Prostate gland (tissue), 2 donors: ENCODE measurements at regions not wholly inside any gene's neighbourhood (a gene's known extent, or its start where the extent isn't known, plus 50 kb on each side); places are given as distances from the start of the nearest gene placed in this dataset.

ENCODE experiments used
- DNase-seq: peaks from one replicate; pipeline ENCODE4 v3.0.0-alpha.2; 2019; ENCODE audit warnings: low spot score
- H3K27ac ChIP-seq, 2 donors: fragments of 200-600 bp; sonication (generic); 2 replicates each; pipeline ENCODE4 v1.5.1; 2017 to 2019
- H3K27me3 ChIP-seq: fragments of 200-600 bp; sonication (generic); replicated peaks from 2 replicates; pipeline ENCODE4 v1.5.1; 2019; ENCODE audit not compliant: insufficient read depth
- H3K36me3 ChIP-seq, 2 donors: fragments of 200-600 bp; sonication (generic); 1 replicate in 1 of 2; 2 replicates in 1 of 2; pipeline versions ENCODE4 v1.5.1 to v1.8.1; 2017 to 2019
- H3K4me1 ChIP-seq: fragments of 200-600 bp; sonication (generic); replicated peaks from 2 replicates; pipeline ENCODE4 v1.5.1; 2019
- H3K4me3 ChIP-seq, 2 donors: fragments of 200-600 bp; sonication (generic); 2 replicates each; pipeline ENCODE4 v1.5.1; 2017 to 2019
- H3K9me3 ChIP-seq: fragments of 200-600 bp; sonication (generic); 2 replicates; pipeline ENCODE4 v1.5.1; 2017
- POLR2A ChIP-seq: fragments of 450-650 bp; IDR thresholded peaks from one replicate; pipeline ENCODE4 v1.6.1; 2016; ENCODE audit warnings: antibody characterized with exemption, mild to moderate bottlenecking
- POLR2AphosphoS5 ChIP-seq: sonication (generic); formaldehyde crosslinking; IDR thresholded peaks from one replicate; pipeline ENCODE4 v1.6.1; 2017; ENCODE audit warnings: antibody characterized with exemption
- WGBS: methylation state at CpG from one replicate; pipeline ENCODE4 v1.1.5; 2018; 5-methylcytosine and 5-hydroxymethylcytosine counted together
- intact Hi-C: fragments of 100-400 bp; cut with DNase I; formaldehyde crosslinking; loops from one replicate; pipeline ENCODE4 v1.14.2; 2022
- TF ChIP-seq, protein P1 (sequence below), 4 experiments: fragments of 200-600 bp in 2 of 4; fragments of 450-650 bp in 2 of 4; sonication (generic) in 2 of 4; IDR thresholded peaks; 1 replicate in 3 of 4; 2 replicates in 1 of 4; pipeline ENCODE4 v1.5.1; 2016 to 2019; ENCODE audit warnings: antibody characterized with exemption in 4 of 4, mild to moderate bottlenecking in 2 of 4, moderate library complexity in 2 of 4

DNA sequence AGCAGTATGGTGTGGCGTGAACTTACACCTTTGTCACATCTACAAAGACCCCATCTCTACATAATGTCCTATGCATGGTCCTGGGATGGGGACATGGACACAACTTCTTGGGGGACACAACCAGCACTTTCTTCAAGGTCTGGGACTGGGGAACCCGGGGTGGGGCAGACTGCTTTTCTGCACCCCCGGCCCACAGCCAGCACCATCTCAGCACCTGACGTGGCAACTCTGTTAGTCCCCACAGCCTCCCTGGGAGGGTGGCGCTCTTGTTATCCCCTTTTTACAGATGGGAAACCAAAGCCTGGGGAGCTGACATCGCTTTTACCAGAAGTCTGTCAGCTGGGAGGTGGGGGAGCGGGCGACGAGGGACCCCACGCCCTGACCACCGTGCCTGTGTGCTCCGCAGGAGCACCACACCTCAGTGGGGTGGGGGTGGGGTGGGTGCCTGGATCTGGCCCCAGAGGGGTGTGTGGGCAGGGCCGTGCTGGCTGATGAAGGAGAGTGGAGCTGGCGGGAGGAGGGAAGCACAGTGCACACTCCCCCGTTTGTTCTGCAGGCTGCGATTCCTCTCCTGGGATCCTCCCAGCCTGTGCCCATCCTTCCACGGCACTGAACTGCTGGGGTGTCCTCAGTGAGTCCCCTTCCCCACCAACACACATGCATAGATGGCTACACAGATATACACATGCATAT is 115.4 kb upstream of the GSE1 start:
- no peak for DNase-seq
- WGBS, result 81% methylated on average over 13 of the region's 17 CpGs
- intact Hi-C loops, result no loop called here

DNA sequence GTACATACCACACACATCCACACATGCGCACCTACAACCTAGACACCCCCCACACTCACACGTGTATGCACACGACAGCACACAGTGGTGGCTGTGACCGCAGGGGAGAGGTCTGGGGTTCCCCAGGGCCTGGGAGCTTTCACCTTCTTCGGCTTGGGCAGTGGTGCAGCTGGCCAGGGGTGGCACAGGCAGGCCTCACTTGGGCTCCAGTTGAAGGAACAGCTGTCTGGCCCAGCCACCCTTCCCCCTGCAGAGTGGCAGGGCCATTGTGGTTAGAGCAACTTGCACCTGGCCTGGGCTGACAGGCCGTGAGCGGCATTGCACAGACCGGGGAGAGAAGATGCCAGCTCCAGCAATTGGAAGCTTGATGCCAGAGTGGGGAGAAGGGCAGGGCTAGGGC is 114.5 kb upstream of the GSE1 start:
- Histone ChIP-seq H3K27ac (no peak overlapping the region), H3K36me3 (no peaks in the 10 kb centered on the region), H3K27me3 (no peaks in the 10 kb centered on the region), H3K9me3 (no peaks in the 10 kb centered on the region), H3K4me3 (no peak overlapping the region), H3K4me1 (no peaks in the 10 kb centered on the region)
- intact Hi-C loops, result no loop called here
- DNase-seq, result no peak
- no peak for TF ChIP-seq POLR2A
- TF ChIP-seq, protein P1, sequence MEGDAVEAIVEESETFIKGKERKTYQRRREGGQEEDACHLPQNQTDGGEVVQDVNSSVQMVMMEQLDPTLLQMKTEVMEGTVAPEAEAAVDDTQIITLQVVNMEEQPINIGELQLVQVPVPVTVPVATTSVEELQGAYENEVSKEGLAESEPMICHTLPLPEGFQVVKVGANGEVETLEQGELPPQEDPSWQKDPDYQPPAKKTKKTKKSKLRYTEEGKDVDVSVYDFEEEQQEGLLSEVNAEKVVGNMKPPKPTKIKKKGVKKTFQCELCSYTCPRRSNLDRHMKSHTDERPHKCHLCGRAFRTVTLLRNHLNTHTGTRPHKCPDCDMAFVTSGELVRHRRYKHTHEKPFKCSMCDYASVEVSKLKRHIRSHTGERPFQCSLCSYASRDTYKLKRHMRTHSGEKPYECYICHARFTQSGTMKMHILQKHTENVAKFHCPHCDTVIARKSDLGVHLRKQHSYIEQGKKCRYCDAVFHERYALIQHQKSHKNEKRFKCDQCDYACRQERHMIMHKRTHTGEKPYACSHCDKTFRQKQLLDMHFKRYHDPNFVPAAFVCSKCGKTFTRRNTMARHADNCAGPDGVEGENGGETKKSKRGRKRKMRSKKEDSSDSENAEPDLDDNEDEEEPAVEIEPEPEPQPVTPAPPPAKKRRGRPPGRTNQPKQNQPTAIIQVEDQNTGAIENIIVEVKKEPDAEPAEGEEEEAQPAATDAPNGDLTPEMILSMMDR (IDR thresholded peaks at IDR 0.05), result no peak
- TF ChIP-seq POLR2AphosphoS5, result no peak
- WGBS, result 72% methylated on average over 4 of the region's 8 CpGs

More for the DNA sequence above, 115.4 kb upstream of the GSE1 start:
- TF ChIP-seq, protein P1 (IDR thresholded peaks at IDR 0.05), result no peak
- TF ChIP-seq POLR2A (no peak), POLR2AphosphoS5 (no peak)
- Histone ChIP-seq H3K27ac (no peak overlapping the region), H3K9me3 (no peaks in the 10 kb centered on the region), H3K27me3 (no peaks in the 10 kb centered on the region), H3K36me3 (no peaks in the 10 kb centered on the region), H3K4me3 (no peak overlapping the region), H3K4me1 (peaks cover under 1% of the 10 kb centered on the region)

DNA sequence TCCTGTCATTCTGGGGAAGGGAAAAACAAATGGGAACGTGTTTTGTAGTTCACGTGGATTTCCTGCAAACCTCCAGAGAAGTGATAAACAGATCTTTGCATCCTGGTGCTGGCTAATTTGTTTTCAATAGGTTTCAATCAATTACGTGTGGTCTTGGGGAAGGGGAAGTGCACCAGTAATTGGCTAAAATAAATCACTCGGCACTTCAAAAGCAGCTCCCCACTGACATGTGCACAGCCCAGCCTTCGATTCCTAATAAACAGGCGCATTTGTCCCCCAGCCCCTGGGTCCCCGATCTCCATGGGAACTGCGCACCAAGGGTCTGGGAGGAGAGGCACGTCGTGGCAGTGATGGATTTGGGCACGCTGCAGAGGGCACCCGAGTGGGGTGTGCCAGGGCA is 112.9 kb upstream of the GSE1 start:
- H3K27ac ChIP-seq, result no peak overlapping the region
- no peaks in the 10 kb centered on the region for H3K4me1 ChIP-seq
- TF ChIP-seq POLR2AphosphoS5, result no peak
- no peak for TF ChIP-seq POLR2A
- TF ChIP-seq, protein P1 (IDR thresholded peaks at IDR 0.05), result no peak
- no peak overlapping the region for H3K4me3 ChIP-seq
- DNase-seq, result no peak
- intact Hi-C loops, result loop anchor here (10.0 kb wide), 1 partner anchor 215 kb away; no protein-coding TSS in a partner anchor
- H3K27me3 ChIP-seq, result no peaks in the 10 kb centered on the region
- H3K36me3 ChIP-seq, result no peaks in the 10 kb centered on the region
- no peaks in the 10 kb centered on the region for H3K9me3 ChIP-seq
- WGBS, result 83% methylated on average over 12 of the region's 12 CpGs

DNA sequence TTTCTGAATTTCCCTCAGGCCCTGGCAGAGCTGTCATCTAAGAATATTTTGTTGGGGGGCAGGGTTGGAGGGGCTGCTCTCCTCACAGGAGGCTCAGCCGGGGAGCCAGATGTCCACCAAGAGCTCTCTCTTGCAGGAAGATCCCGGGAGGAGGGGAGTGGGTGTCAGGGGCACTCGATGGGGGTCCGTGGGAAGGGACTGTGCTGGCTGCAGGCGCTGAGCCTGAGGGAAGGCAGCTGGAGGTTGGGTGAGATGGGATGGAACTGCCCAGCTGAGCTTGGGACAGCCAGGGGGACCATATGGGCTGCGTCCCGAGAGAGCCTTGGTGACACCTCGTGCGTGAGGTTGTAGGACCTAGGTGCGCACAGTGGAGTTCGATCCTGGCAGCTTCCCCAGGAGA is 111.2 kb upstream of the GSE1 start:
- H3K4me1 ChIP-seq, result no peaks in the 10 kb centered on the region
- no peak overlapping the region for H3K27ac ChIP-seq
- intact Hi-C loops, result loop anchor here (10.0 kb wide), 1 partner anchor 213 kb away; no protein-coding TSS in a partner anchor
- TF ChIP-seq POLR2AphosphoS5, result no peak
- no peak for TF ChIP-seq POLR2A
- TF ChIP-seq, protein P1 (IDR thresholded peaks at IDR 0.05), result no peak
- no peaks in the 10 kb centered on the region for H3K27me3 ChIP-seq
- DNase-seq, result no peak
- H3K36me3 ChIP-seq, result no peaks in the 10 kb centered on the region
- H3K9me3 ChIP-seq, result no peaks in the 10 kb centered on the region
- no peak overlapping the region for H3K4me3 ChIP-seq
- WGBS, result 85% methylated on average over 11 of the region's 11 CpGs

DNA sequence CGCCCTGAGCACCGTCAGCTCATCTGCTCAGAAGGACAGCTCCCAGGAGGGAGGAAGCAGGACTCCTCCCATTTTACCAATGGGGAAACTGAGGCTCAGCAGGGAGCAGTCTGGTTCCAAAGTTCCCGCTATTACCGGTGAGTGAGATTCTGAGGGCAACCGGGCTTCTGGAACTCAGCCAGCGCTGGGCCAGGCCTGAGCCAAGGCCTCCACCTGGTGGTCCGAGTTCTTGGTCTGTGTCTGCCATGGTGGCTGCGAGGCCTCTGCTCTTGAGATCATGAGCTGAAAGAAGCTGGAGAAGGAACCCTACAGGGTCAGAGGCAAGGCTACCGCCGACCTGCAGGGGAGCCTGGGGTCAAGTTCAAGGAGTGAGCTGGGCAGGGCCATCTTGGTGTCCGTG is 110.8 kb upstream of the GSE1 start:
- no peaks in the 10 kb centered on the region for H3K36me3 ChIP-seq
- H3K4me1 ChIP-seq, result no peaks in the 10 kb centered on the region
- H3K9me3 ChIP-seq, result no peaks in the 10 kb centered on the region
- no peak for TF ChIP-seq POLR2A
- TF ChIP-seq, protein P1 (IDR thresholded peaks at IDR 0.05), result no peak
- TF ChIP-seq POLR2AphosphoS5, result no peak
- 88% methylated on average over 11 of the region's 11 CpGs for WGBS
- intact Hi-C loops, result loop anchor here (10.0 kb wide), 1 partner anchor 212 kb away; no protein-coding TSS in a partner anchor
- H3K27ac ChIP-seq, result no peak overlapping the region
- no peaks in the 10 kb centered on the region for H3K27me3 ChIP-seq
- DNase-seq, result no peak
- H3K4me3 ChIP-seq, result no peak overlapping the region
